A673 (cell line): ENCODE measurements at regions not wholly inside any gene's neighbourhood (a gene's known extent, or its start where the extent isn't known, plus 50 kb on each side); places are given as distances from the start of the nearest gene placed in this dataset.

Experiments
- BruUV-seq: library from RNA; stranded (reverse); fragments of 400-500 nt; replicated peaks from 2 replicates; lab custom pipeline; 2021; lab: Mats Ljungman, UMichigan
- CTCF ChIA-PET: fragments of 300-600 bp; sonication (Branson Sonifier 250); formaldehyde crosslinking; loops from one replicate; lab custom pipeline; 2022; ENCODE audit warnings: antibody characterized with exemption; lab: Charles Lee
- POLR2A ChIA-PET: fragments of 300-600 bp; sonication (Branson Sonifier 250); formaldehyde crosslinking; loops from one replicate; lab custom pipeline; 2022; ENCODE audit warnings: antibody characterized with exemption; ENCODE audit not compliant: low non-redundant PET; lab: Charles Lee
- DNase-seq: peaks from one replicate; pipeline ENCODE4 v3.0.0-alpha.2; 2015; ENCODE audit warnings: low spot score
- H3K27ac ChIP-seq: fragments of 200-600 bp; sonication (generic); 2 replicates; pipeline ENCODE4 v1.5.1; 2016; ENCODE audit warnings: mixed run types, low read depth, mild to moderate bottlenecking, mixed read lengths, antibody characterized with exemption, low read length; ENCODE audit not compliant: poor library complexity, severe bottlenecking
- H3K27me3 ChIP-seq: fragments of 200-600 bp; sonication (generic); replicated peaks from 2 replicates; pipeline ENCODE4 v1.6.1; 2017; ENCODE audit warnings: mixed run types, low read depth, mild to moderate bottlenecking, mixed read lengths, antibody characterized with exemption, low read length; ENCODE audit not compliant: insufficient read depth, poor library complexity
- H3K36me3 ChIP-seq: fragments of 200-600 bp; sonication (generic); 2 replicates; pipeline ENCODE4 v1.6.1; 2016; ENCODE audit warnings: mixed run types, mild to moderate bottlenecking, mixed read lengths, antibody characterized with exemption, low read length; ENCODE audit not compliant: insufficient read depth, poor library complexity, severe bottlenecking
- H3K4me1 ChIP-seq: fragments of 200-600 bp; sonication (generic); 2 replicates; pipeline ENCODE4 v1.6.1; 2017; ENCODE audit warnings: mixed run types, mild to moderate bottlenecking, mixed read lengths, antibody characterized with exemption, low read length; ENCODE audit not compliant: insufficient read depth, poor library complexity, severe bottlenecking
- H3K4me3 ChIP-seq: fragments of 200-600 bp; sonication (generic); 2 replicates; pipeline ENCODE4 v1.5.1; 2016; ENCODE audit warnings: low read depth, mixed run types, mild to moderate bottlenecking, mixed read lengths, low read length; ENCODE audit not compliant: poor library complexity, severe bottlenecking
- H3K9me3 ChIP-seq: fragments of 200-600 bp; sonication (generic); 2 replicates; pipeline ENCODE4 v1.6.1; 2016; ENCODE audit warnings: mixed run types, low read depth, mild to moderate bottlenecking, mixed read lengths, antibody characterized with exemption, low read length; ENCODE audit not compliant: poor library complexity, severe bottlenecking
- EZH2 ChIP-seq: fragments of 200-600 bp; sonication (generic); IDR thresholded peaks from 2 replicates; pipeline ENCODE4 v1.6.1; 2017; ENCODE audit warnings: borderline replicate concordance, low read depth, mild to moderate bottlenecking, mixed read lengths, antibody characterized with exemption, low read length; ENCODE audit not compliant: poor library complexity, severe bottlenecking
- intact Hi-C: fragments of 100-400 bp; cut with micrococcal nuclease; formaldehyde crosslinking; loops from one replicate; pipeline ENCODE4 v1.10.0; 2022; ENCODE audit not compliant: unreplicated experiment
- TF ChIP-seq, protein P1 (sequence below): fragments of 300-800, 200-600 bp; sonication (generic); conservative IDR thresholded peaks from 2 replicates; pipeline ENCODE4 v1.5.1; 2017; ENCODE audit warnings: low read depth, mild to moderate bottlenecking, antibody characterized with exemption, low read length, moderate library complexity, mixed read lengths

DNA sequence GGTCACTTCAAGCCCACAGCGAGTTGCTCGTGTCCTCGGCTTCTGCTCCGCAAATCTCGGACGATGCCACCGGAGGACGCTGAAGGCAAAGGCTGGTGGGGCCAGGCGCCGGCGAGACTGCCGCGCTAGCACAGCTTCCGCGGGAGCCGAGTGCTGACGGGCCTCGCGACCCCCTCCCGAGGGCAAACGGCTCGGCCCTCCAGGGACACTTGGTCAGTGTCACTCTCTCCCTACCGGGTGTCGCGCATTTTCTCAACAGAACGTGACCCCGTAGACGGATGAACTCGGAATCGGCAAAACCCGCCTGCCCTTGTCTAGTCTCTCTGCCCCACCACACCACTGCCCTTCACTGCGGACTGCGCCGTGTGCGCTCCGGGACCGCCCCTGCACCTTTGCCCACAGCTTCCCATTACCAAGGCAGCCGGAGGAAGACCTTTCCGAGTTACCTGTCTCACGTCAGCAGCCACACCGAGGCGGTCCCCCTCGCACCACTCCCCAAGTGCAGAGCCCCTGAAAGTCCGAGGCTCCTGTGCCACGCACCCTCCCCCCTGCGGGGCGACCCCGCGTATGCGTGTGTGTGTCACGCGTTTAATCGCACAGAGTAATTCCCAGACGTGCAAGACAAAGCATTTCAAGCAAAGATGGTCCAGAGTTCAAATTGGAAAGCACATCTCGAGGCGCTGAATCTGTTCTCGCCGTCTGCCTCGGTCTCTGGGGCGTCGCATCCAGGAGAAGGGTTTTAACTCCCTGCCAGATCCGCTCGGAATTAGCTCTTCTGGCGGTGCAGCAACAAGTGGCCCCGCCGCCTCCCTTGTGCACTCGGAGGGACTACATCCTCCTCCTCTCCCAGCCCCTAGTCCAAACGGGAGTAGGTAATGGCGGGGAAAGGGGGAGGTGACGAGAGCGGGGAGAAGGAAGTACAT lies 245.0 kb upstream of the TOPAZ1 start:
- Histone ChIP-seq H3K27me3 (peaks cover 5% of the 10 kb centered on the region), H3K4me3 (peak overlapping the region; percentile 63), H3K36me3 (no peaks in the 10 kb centered on the region), H3K4me1 (no peaks in the 10 kb centered on the region), H3K9me3 (no peaks in the 10 kb centered on the region), H3K27ac (no peak overlapping the region)
- ChIA-PET POLR2A (interaction anchor here (0.8 kb wide), 1 partner anchor 103 kb away, joined by 4 read pairs; no protein-coding TSS in a partner anchor), CTCF (no interaction called here)
- intact Hi-C loops, result loop anchor here (5.0 to 10.0 kb wide), 3 partner anchors 104 to 232 kb away; no protein-coding TSS in a partner anchor
- no TSS peak for BruUV-seq
- peak; percentile 46 for TF ChIP-seq EZH2
- TF ChIP-seq, protein P1, sequence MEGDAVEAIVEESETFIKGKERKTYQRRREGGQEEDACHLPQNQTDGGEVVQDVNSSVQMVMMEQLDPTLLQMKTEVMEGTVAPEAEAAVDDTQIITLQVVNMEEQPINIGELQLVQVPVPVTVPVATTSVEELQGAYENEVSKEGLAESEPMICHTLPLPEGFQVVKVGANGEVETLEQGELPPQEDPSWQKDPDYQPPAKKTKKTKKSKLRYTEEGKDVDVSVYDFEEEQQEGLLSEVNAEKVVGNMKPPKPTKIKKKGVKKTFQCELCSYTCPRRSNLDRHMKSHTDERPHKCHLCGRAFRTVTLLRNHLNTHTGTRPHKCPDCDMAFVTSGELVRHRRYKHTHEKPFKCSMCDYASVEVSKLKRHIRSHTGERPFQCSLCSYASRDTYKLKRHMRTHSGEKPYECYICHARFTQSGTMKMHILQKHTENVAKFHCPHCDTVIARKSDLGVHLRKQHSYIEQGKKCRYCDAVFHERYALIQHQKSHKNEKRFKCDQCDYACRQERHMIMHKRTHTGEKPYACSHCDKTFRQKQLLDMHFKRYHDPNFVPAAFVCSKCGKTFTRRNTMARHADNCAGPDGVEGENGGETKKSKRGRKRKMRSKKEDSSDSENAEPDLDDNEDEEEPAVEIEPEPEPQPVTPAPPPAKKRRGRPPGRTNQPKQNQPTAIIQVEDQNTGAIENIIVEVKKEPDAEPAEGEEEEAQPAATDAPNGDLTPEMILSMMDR, result 0 out of 2 replicates have a peak, but pooled peaks have one; percentile 29
- DNase-seq, result peak; percentile 62

DNA sequence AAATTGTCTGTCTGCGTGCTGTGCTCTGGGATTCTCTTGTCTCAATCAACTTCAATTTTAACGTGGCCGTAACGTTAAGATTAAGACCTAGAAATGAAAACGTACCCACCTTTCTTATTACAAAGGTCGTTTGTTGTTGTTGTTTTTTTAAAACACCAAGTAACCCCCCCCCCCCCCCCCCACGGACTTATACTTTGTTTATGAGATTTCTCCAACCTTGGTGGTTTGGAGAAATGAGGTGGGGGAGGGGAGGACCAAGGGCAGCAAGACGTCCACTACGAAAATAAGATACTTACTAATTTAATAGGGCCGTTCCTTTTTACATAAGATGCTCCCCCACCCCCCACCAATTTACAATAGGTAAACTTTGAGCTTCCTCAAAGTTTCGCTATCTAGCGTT lies 244.4 kb upstream of the TOPAZ1 start:
- BruUV-seq, result no TSS peak
- H3K36me3 ChIP-seq, result no peaks in the 10 kb centered on the region
- ChIA-PET CTCF (interaction anchor here (0.7 kb wide), 1 partner anchor 228 kb away, joined by 4 read pairs; no protein-coding TSS in a partner anchor), POLR2A (no interaction called here)
- H3K27me3 ChIP-seq, result peaks cover 5% of the 10 kb centered on the region
- intact Hi-C loops, result loop anchor here (5.0 to 10.0 kb wide), 3 partner anchors 105 to 233 kb away; no protein-coding TSS in a partner anchor
- H3K4me3 ChIP-seq, result peak overlapping the region; percentile 63
- TF ChIP-seq, protein P1, result no peak
- TF ChIP-seq EZH2, result no peak
- H3K9me3 ChIP-seq, result no peaks in the 10 kb centered on the region
- no peaks in the 10 kb centered on the region for H3K4me1 ChIP-seq
- no peak overlapping the region for H3K27ac ChIP-seq
- DNase-seq, result no peak

DNA sequence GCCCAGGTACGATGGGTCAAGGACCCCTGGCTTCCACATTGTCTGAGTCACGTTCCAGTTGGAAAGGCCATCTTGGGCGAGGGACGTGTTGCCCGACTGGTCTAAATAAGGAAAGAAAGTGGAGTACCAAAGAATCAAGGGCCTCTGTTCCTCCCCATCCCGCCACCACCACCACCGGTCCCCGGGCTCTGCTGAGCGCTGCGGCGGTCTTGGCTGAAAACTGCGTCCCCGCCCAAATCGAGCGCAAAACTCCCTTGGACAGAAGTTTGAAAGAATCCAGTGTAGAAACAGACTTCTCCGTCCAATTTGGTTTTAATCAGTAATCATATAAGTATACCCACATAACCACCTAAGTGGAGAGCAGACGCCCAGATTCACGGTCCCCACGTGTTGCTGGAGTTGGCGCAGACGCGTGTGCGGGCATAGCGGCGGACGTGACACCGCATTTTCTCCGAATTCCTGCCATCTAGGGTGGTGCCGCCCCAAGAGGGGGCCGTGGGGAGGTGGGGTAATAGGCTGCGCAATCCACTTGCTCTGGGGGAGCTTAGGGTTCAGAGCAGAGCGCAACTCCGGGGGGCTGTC lies 243.8 kb upstream of the TOPAZ1 start:
- Histone ChIP-seq H3K27ac (no peak overlapping the region), H3K4me1 (no peaks in the 10 kb centered on the region), H3K9me3 (no peaks in the 10 kb centered on the region), H3K27me3 (peaks cover 5% of the 10 kb centered on the region), H3K4me3 (peak overlapping the region; percentile 63), H3K36me3 (no peaks in the 10 kb centered on the region)
- intact Hi-C loops, result loop anchor here (5.0 to 10.0 kb wide), 3 partner anchors 106 to 233 kb away; no protein-coding TSS in a partner anchor
- BruUV-seq, result no TSS peak
- ChIA-PET POLR2A (interaction anchor here (0.6 kb wide), 1 partner anchor 880 kb away, joined by 7 read pairs; no protein-coding TSS in a partner anchor), CTCF (interaction anchor here (0.7 kb wide), 1 partner anchor 228 kb away, joined by 4 read pairs; no protein-coding TSS in a partner anchor)
- DNase-seq, result peak; percentile 31
- TF ChIP-seq, protein P1, result no peak
- TF ChIP-seq EZH2, result no peak
